ENCODE measurements at regions not wholly inside any gene's neighbourhood (a gene's known extent, or its start where the extent isn't known, plus 50 kb on each side); places are given as distances from the start of the nearest gene placed in this dataset.

DNA sequence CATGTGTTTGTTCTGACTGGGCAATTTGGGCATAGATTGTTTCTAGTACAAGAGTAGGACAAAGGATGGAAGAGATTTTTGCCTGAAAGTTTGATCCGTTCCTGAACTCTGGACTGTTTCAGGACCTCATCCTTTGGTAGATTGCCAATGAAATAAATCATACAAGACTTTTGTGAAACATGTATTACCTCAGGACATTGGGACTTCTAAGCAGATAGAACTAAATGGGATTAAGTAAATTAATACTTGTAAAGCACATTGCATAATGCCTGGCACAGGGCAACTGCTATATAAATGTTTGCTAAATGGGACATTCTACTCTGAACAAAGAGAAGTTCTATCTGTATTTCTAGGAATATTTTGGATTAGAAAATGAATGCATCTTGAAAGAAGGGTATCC lies 164.8 kb upstream of the RPS6KA3 start:
- DNase-seq (ENCODE audit: low spot score): no peak

DNA sequence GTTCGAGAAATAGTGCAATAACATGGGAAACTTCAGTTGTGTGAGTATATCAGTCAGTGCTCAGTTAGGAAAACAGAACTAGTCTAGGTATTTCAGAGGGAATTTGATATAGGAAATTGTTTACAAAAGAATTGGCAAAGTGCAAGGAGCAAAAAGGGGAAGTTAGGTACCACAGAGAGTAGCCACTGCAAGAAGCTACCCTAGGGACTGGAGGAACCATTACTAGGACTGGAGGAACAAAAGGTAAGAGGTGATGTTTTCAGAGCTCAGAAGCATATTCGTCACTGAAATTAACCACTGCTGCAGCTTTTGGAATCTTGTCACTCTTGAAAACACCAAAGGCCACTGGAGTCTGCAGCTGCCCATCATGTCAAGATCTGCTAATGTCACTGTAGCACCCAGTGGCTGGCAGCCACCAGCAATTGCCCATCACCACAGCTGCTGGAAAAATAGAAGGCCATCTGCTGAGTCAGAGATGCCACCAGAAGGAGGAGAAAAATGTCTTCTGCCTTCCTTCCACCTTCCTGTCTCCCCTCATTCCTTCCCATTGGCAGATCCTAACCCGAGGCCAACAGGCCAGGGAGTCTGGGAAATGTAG lies 160.6 kb upstream of the RPS6KA3 start:
- DNase-seq (ENCODE audit: low spot score): no peak

DNA sequence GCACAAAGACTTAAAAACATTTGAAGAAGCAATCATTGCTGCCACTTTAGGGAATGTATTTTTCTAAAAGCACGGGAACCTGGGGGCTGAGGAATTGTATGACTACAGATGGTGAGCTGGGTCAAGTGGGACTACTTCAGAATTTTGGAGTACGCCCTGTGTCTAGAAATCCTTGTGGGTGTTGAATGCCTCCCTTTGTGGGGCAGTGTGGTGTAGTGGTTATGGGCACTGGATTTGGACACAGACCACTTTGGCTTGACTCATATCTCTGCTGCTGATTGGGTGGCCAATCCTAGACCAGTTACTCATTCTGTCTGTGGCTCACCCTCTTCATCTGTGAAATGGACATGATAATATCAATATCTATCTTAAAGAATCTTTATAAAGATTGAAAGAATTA lies 155.0 kb upstream of the RPS6KA3 start:
- DNase-seq (ENCODE audit: low spot score): no peak

DNA sequence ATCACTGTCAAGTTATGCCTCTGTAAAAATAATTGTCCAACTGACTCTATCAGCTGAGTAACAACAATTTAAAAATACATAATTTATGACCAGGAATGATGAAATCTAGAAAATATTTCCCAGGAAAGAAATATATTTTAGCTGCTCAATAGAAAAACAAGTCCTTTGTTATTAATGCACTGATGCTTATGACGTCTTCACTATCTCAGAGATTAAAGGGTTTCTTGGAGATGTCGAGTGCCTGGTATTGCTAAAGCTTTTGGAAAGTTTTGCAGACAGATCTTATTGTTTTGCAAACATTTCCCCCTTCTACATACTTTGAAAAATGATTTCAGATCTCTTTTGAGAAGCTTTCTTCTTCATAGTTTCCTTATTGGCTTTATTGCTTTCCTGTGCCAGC lies 154.6 kb upstream of the RPS6KA3 start:
- DNase-seq (ENCODE audit: low spot score): no peak

DNA sequence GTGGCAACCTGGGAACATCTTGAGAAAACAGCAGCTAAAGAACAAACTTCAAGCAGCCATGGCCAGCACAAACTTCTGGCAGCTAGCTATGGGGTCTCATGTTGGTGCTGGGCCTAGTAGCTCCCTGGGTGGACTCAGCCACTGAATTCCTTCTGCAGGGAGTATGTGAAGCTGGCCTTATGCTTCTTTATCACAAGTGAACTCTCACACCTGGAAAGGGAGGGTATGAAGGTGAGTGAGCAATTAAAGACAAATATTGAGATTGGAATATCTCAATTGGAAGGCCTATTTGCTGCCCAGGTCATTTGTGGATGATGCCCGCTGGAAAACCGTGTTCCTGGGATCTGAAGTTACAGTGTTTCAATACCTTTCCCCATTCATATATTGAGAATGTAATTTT lies 153.3 kb upstream of the RPS6KA3 start:
- DNase-seq (ENCODE audit: low spot score): no peak

DNA sequence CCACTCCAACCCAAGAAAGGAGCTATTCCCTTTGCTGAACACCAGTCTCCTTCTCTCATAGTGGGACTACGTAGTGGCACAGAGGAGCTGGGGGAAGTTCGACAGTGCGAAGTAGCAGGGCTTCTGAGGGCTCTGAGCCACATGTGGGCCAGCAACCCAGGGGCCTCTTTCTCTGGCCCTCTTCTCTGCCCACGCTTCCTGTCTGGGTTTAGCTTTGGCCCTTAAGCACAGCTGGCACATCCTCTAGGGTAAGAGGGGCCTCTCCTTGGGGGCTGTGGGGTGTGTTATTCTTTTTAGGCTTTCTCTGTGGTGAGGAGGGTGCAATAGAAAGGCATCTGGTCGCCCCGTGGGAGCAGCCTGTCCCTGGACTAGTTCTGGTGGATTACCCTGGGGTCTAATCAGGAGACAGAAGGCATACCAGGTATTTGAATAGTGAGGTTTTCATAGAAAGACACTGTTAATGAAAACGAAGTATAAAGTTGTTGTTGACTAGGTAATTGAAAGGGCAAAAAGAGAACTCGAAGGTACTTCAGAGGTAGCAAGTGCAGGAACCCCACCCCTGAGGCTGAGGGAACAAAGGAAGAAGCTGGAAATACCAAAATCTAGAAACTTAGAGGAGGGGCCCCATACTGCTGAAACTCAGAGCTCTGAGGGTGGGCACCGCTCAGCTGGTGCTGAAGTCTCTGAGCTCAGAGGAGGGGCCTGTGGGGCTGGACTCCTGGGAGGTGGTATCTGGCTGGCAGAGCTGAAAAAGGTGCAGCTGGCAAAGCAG lies 151.9 kb upstream of the RPS6KA3 start:
- no peak for DNase-seq (ENCODE audit: low spot score)

DNA sequence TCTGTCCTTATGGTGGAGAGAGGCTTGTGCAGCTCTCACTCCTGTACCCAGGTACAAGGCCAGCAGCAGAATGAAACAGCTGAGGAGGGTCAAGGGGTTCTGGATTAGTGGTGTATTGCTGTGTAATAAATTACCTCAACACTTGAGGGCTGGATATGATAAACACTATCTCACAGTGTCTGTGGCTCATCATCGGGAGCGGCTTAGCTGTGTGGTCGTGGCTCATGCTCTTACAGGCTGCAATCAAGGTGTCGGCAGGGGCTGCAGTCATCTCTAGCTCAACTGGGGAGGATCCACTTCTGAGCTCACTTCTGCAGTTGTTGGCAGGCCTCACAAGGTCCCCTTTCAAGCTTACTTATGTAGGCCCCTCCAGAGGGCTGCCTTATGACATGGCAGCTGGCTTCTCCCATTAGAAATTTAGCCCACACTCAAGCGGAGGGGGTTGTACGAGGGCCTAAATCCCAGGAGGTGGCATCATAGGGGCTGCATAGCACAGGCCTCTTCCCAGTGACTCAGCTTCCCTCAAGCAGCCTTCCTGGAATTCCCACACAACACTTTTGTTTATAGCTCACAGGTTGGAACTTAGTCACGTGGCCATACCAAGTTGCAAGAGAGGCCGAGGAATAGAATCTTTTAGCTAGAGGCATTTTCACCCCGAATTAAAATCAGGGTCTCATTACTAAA lies 148.2 kb upstream of the RPS6KA3 start:
- no peak for DNase-seq (ENCODE audit: low spot score)

DNA sequence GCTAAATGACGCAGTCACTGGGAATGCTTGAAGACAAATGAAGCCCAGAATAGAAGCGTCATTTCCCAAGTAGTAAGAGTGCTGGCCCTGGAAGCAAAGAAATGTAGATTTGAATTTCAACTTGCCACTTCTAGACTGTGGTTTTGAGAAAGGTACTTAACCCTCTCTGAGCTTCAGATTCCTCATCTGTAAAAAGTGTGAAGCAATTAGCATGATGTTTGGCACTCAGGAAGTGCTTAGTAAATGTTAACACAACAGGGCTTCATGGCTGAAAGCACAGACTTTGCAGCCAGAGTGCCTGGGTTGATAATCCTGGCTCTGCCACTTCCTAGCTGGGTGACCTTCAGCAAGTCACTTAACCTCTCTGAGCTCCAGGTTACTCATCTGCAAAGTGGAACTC lies 147.4 kb upstream of the RPS6KA3 start:
- DNase-seq (ENCODE audit: low spot score): no peak

DNA sequence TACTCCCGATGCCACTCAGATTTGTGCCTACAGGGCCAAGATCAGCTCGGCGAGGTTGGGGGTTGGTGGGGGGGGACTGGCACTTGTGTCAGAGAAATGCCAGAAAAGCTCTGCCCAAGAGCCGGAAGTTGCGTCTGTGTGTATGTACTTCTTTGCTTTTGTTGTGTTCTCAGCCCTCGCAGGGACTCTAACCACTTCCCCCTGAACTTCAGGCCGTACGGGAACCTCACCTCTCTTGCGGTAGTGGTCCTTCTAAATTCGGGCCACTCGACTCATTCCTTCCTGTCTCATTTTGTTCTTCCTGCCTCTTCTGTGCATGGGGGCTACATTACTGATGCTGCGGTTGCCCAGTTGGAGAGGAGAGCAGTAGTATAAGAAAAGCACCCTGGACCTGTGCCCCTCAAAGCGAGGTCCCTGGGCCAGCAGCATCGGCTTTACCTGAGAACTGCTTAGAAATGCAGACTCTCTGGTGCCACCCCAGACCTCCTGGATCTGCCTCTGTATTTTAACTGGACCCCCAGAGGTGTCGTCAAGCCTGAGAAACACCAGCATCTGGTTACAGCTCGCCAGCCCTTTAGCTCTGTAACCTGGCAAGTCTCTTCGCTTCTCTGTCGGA lies 146.3 kb upstream of the RPS6KA3 start:
- DNase-seq (ENCODE audit: low spot score): no peak

DNA sequence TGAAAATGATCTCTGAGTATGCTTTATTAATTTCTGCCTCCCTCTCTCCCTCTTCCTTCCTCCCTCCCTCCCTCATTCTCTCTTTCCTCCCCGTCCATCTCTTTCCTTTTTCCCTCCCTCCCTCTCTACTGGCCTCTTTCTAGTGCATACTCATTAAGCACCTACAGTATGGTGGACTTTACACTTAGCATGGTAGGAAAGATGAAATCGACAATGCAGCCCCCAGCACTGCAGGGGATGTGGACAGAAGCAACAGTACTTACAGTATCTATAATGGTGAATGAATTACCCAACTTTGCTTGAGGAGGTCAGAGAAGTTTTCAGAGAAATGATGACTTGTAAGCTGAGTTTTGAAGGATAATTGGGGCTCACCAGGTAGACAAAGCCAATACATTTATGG lies 143.8 kb upstream of the RPS6KA3 start:
- DNase-seq (ENCODE audit: low spot score): no peak

DNA sequence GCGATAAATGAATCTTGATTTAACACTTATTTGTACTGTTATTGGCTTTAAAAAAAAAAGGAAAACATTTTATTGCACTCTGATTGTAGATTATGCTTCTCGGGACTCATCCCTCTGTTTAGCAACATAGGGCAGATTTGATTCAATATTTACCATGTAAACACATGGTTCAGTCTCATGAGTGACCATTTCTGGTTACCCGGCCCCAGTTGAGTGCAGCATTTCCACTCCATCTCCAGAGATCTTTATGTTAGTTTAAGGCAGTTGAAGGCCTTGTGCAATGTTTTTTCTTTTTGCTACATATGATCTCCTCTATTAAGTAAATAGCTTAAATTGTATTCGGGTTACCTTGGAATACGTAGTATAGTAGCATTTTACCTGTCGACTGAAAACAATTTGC lies 143.3 kb upstream of the RPS6KA3 start:
- DNase-seq (ENCODE audit: low spot score): no peak

DNA sequence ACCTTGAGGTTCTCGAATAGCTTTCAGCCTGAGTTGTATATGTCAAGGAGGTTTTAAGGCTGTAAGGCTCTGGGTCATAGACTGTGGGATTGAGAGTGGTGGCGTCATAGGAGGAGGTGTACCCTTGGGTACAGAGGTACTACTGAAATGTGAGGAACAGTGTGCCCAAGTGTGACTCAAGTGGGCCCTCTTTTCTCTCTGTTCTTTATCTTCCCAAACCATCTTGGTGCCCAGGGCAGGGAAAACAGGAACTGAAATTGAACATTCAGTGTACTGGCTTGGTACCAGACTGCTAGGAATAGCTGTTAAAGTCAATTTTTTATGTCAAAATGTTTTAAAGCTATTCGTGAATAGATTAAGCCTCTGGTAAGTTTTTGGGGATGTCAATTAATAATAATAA lies 136.2 kb upstream of the RPS6KA3 start:
- DNase-seq (ENCODE audit: low spot score): no peak

DNA sequence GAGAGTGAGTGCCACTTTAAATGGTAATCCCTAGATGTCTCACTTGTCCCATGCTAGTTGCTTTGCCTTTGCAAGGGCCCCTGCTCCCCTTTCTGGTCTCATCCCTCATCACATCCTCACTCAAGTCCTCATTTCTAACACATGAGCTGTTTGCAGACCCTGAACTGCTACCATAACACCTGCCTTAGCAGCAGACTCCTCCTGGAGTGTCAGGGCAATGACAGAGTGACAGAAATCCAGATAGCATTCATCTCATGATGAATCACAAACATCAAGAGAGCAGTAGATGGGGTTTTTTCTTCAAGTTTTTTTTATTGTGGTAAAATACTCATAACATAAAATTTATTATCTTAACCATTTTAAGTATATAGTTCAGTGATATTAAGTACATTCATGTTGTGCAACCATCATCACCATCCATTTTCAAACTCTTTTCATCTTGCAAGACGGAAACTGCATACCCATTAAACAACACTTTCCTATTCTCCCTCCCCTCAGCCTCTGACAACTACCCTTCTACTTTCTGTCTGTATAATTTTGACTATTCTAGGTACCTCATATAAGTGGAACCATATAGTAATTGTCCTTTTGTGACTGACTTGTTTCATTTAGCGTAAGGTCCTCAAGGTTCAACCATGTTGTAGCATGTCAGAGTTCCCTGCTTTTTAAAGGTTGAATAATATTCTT lies 133.2 kb upstream of the RPS6KA3 start:
- no peak for DNase-seq (ENCODE audit: low spot score)

DNA sequence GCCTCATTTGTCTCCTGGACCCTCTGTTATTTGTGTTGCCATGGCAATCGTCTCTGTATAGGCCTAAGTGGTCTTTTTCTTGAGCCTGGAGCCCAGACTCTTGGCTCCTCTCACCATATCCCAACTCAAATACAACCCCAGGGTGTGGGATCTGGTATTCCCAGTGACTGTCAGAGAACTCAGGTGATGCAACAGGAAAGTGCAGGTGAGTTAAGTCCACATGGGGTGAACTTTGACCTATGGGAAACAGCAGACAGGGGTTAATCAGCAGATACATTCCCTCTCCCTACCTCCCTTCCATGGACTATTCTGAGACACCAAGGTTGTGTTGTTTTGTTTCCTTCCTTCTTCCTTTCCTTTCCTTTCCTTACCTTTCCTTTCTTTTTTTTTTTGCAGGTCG lies 130.9 kb upstream of the RPS6KA3 start:
- DNase-seq (ENCODE audit: low spot score): no peak

DNA sequence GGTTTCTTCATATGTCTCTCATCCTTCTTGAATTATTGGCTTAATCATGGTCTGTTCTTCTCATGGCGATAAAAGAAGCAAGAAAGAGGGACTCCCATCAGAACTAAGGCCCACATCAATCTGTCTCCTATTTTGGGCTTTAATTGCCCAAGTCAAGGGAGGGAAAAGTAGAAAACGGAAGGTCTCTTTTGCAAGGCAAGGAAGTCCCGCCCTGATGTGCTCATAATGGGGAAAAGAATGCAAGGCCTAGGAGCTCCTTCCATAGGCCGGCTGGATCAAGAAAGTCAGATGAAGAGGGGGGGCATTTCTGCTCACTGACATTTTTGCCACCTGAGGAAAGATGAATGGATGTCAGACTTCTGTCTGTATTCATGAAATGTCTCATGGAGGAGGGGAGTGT lies 127.7 kb upstream of the RPS6KA3 start:
- no peak for DNase-seq (ENCODE audit: low spot score)

DNA sequence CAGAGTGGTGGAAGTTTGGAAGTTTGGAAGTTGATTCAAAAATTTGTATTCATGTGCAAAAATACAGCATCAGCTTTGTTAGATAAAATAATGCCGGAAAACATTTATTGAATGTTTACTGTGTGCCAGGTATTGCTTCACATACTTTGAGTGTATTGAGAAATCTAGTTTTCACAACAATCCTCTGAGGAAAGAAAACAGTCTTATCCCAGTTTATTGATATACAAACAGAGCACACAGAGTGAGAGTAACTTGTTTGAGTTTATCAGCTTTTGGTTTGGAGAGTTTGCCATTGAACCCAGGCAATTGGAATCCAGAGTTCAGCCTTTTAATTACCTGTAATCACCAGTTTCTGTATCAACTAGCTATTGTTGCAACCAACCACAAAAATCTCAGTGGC lies 127.2 kb upstream of the RPS6KA3 start:
- no peak for DNase-seq (ENCODE audit: low spot score)

DNA sequence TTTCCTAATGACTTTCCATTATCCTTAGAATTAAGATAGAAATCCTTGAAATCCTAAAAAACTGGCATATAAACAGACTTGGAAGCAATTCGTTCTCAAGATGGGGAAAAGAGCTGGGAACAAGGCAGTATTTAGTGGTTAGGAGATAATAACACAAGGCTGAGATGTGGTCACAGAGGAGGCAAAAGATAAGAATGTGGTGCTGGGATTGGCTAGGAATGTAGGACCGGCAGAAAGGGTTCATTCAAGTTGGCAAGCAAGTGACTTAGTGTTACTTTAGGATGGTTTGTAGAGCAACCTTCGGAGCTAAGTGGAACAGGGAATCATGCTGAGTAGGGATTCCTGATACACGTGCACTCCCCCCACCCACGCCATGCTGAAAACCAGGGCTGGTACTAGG lies 121.9 kb upstream of the RPS6KA3 start:
- DNase-seq (ENCODE audit: low spot score): no peak

DNA sequence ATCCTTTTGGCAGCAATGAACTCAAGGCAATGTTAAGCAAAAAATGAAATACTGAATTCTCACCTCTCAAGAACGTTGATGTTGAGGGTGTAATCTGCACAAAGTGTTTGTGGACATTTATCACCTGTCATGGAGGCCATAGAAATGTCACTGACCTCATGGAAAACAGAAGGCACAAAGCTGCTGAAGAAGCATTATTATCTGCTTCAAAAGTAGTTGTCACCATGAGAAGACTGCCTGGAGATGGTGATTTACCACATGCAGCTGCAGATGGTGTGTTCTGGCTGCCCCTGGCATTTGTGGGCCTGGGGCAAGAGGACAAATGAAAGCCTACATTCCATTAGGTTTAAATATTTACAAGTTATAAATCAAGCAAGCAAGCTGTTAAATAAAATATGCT lies 116.8 kb upstream of the RPS6KA3 start:
- DNase-seq (ENCODE audit: low spot score): no peak

DNA sequence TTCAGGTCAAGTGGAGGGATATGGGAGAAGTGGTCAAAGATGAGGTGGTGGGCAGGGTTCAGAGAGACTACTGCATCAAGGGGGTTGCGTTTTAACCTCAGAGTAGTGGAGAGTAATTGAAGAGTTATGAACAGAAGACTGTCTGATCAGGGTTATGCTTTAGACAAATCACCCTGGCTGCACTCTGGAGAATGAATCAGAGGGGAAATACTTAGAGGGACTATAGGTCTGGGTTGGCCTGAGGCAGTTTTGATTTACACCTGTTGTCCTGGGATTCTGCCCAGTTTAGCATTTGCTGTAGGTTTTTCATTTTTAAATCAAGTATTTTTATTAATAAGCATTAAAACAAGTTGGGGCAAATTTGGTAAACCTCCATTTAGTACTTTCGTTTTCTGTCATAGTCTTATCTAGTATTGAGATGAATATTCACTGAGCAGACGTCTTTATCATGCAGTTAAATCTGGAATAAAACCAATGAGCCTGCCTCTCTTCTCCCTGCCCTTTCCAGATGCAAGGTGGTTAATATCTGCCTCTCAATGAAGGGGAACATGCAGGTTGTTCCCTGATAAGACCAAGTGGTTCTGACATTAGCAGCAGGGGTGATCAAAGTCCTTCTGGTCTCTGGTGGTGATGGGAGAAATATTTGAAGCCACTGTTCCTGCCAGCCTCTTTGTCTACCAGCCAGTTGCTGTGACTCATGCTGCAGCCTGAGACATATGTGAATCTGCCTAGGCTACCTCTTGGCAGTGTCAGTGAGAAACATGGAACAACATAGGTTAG lies 116.0 kb upstream of the RPS6KA3 start:
- no peak for DNase-seq (ENCODE audit: low spot score)

DNA sequence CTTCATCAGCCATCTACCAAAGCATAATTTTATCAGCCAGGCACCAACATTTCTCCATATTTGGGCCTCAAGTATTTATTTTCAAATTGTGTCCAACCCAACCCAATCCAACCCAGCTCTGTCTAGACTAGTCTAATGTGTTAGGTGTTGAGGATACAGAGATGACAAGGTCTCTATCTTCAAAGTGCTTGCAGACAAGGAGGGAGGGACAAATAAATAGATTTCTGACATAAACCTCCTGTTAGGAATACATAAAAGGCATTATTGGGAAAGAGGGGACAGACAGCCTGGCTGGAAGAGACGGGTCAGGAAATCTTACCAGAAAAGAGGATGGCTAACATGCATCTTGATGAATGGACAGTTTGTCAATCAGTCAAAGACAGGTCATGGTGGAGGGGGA lies 115.4 kb upstream of the RPS6KA3 start:
- no peak for DNase-seq (ENCODE audit: low spot score)

DNA sequence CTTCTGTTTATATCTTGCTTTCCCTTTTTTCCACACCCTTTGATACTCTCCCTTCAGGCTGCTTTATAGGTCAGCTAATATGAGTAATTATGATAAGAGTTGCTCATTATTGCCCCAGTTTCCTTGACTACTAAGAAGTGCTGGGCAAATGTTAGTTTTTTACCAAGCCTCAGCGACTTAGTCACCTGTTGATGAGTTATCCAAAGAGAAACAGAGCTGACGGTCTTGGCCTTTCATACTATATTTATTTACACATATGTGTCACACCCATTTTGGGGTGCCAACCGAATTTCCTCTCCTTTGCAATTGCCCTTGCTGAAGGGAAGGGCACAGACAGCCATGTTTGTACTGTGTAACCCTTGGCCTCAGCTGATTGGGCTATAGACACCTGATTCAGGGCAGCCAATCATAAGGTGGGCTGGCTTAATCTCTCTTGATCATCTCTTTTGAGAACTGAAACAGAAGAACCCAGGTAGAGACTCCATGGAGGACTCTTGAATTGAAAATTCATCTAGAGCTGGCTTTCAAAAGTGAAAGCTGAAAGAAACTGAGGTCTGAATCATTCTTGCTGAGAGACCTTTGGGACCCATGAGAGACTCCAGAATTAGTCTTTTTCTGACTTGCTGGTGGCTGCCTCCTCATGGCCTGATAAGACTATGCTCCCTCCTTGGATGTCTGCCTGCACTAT lies 111.7 kb upstream of the RPS6KA3 start:
- DNase-seq (ENCODE audit: low spot score): no peak

Data from D341Med (cell line).